Mucosa of stomach (tissue), 1 donor: ENCODE measurements at regions not wholly inside any gene's neighbourhood (a gene's known extent, or its start where the extent isn't known, plus 50 kb on each side); places are given as distances from the start of the nearest gene placed in this dataset.

Source experiments
- H3K27me3 ChIP-seq: one replicate; pipeline ENCODE4 v1.7.0; 2013; ENCODE audit warnings: mild to moderate bottlenecking, low read length; ENCODE audit not compliant: control insufficient read depth, insufficient read depth
- H3K36me3 ChIP-seq: one replicate; pipeline ENCODE4 v1.7.0; 2013; ENCODE audit warnings: low read length; ENCODE audit not compliant: control insufficient read depth, insufficient read depth
- H3K4me1 ChIP-seq: one replicate; pipeline ENCODE4 v1.7.0; 2013; ENCODE audit warnings: mild to moderate bottlenecking, low read length; ENCODE audit not compliant: control insufficient read depth, insufficient read depth
- H3K4me3 ChIP-seq: one replicate; pipeline ENCODE4 v1.7.0; 2013; ENCODE audit warnings: low read length
- H3K9ac ChIP-seq: one replicate; pipeline ENCODE4 v1.7.0; 2013; ENCODE audit warnings: mild to moderate bottlenecking, low read length, moderate library complexity
- H3K9me3 ChIP-seq: one replicate; pipeline ENCODE4 v1.7.0; 2013; ENCODE audit warnings: mild to moderate bottlenecking, low read length, moderate library complexity; ENCODE audit not compliant: control insufficient read depth
- donor health status: Pancreatic carcinoma.

- H3K4me3 ChIP-seq = no peak overlapping the region
- H3K27me3 ChIP-seq = no peaks in the 10 kb centered on the region
- H3K4me1 ChIP-seq = no peaks in the 10 kb centered on the region
- no peaks in the 10 kb centered on the region for H3K9me3 ChIP-seq
- H3K9ac ChIP-seq = no peak overlapping the region
- H3K36me3 ChIP-seq = no peaks in the 10 kb centered on the region
These were observed 975.0 kb upstream of the ADGRL4 start for GRCh38 chr1:79981481-79981880.

GRCh38 chr1:79979346-79979745, 972.8 kb upstream of the ADGRL4 start:
- no peaks in the 10 kb centered on the region for H3K9me3 ChIP-seq
- no peaks in the 10 kb centered on the region for H3K36me3 ChIP-seq
- H3K4me1 ChIP-seq = no peaks in the 10 kb centered on the region
- H3K9ac ChIP-seq = no peak overlapping the region
- no peak overlapping the region for H3K4me3 ChIP-seq
- no peaks in the 10 kb centered on the region for H3K27me3 ChIP-seq

GRCh38 chr1:79976287-79976686, 969.8 kb upstream of the ADGRL4 start:
- Histone ChIP-seq H3K9me3 (no peaks in the 10 kb centered on the region), H3K4me1 (no peaks in the 10 kb centered on the region), H3K4me3 (no peak overlapping the region), H3K9ac (no peak overlapping the region), H3K27me3 (no peaks in the 10 kb centered on the region), H3K36me3 (no peaks in the 10 kb centered on the region)

GRCh38 chr1:79974659-79975058, 968.1 kb upstream of the ADGRL4 start:
- no peaks in the 10 kb centered on the region for H3K36me3 ChIP-seq
- no peaks in the 10 kb centered on the region for H3K4me1 ChIP-seq
- no peaks in the 10 kb centered on the region for H3K9me3 ChIP-seq
- H3K4me3 ChIP-seq = no peak overlapping the region
- no peaks in the 10 kb centered on the region for H3K27me3 ChIP-seq
- H3K9ac ChIP-seq = no peak overlapping the region

GRCh38 chr1:79969886-79970285, 963.4 kb upstream of the ADGRL4 start:
- no peaks in the 10 kb centered on the region for H3K27me3 ChIP-seq
- H3K4me3 ChIP-seq = no peak overlapping the region
- H3K9me3 ChIP-seq = no peaks in the 10 kb centered on the region
- no peaks in the 10 kb centered on the region for H3K4me1 ChIP-seq
- H3K36me3 ChIP-seq = no peaks in the 10 kb centered on the region
- H3K9ac ChIP-seq = no peak overlapping the region

- H3K9me3 ChIP-seq = no peaks in the 10 kb centered on the region
- no peak overlapping the region for H3K9ac ChIP-seq
- no peaks in the 10 kb centered on the region for H3K27me3 ChIP-seq
- no peaks in the 10 kb centered on the region for H3K4me1 ChIP-seq
- H3K4me3 ChIP-seq = no peak overlapping the region
- H3K36me3 ChIP-seq = no peaks in the 10 kb centered on the region
These were observed 959.9 kb upstream of the ADGRL4 start for GRCh38 chr1:79966438-79966837.

GRCh38 chr1:79959635-79960034, 953.1 kb upstream of the ADGRL4 start:
- no peak overlapping the region for H3K9ac ChIP-seq
- H3K36me3 ChIP-seq = no peaks in the 10 kb centered on the region
- H3K4me1 ChIP-seq = no peaks in the 10 kb centered on the region
- no peaks in the 10 kb centered on the region for H3K27me3 ChIP-seq
- no peak overlapping the region for H3K4me3 ChIP-seq
- no peaks in the 10 kb centered on the region for H3K9me3 ChIP-seq

- Histone ChIP-seq H3K36me3 (no peaks in the 10 kb centered on the region), H3K9ac (no peak overlapping the region), H3K4me3 (no peak overlapping the region), H3K9me3 (no peaks in the 10 kb centered on the region), H3K27me3 (no peaks in the 10 kb centered on the region), H3K4me1 (no peaks in the 10 kb centered on the region)
These were observed 949.4 kb upstream of the ADGRL4 start for GRCh38 chr1:79955966-79956365.

GRCh38 chr1:79950511-79950910, 944.0 kb upstream of the ADGRL4 start:
- Histone ChIP-seq H3K36me3 (no peaks in the 10 kb centered on the region), H3K9me3 (no peaks in the 10 kb centered on the region), H3K4me3 (no peak overlapping the region), H3K4me1 (no peaks in the 10 kb centered on the region), H3K9ac (no peak overlapping the region), H3K27me3 (no peaks in the 10 kb centered on the region)

GRCh38 chr1:79945391-79945790, 938.9 kb upstream of the ADGRL4 start:
- no peaks in the 10 kb centered on the region for H3K36me3 ChIP-seq
- H3K27me3 ChIP-seq = no peaks in the 10 kb centered on the region
- no peaks in the 10 kb centered on the region for H3K9me3 ChIP-seq
- no peaks in the 10 kb centered on the region for H3K4me1 ChIP-seq
- no peak overlapping the region for H3K4me3 ChIP-seq
- H3K9ac ChIP-seq = no peak overlapping the region

GRCh38 chr1:79929356-79929755, 922.8 kb upstream of the ADGRL4 start:
- no peak overlapping the region for H3K9ac ChIP-seq
- H3K36me3 ChIP-seq = no peaks in the 10 kb centered on the region
- no peaks in the 10 kb centered on the region for H3K27me3 ChIP-seq
- no peaks in the 10 kb centered on the region for H3K4me1 ChIP-seq
- no peak overlapping the region for H3K4me3 ChIP-seq
- H3K9me3 ChIP-seq = no peaks in the 10 kb centered on the region

- no peaks in the 10 kb centered on the region for H3K4me1 ChIP-seq
- no peak overlapping the region for H3K4me3 ChIP-seq
- no peaks in the 10 kb centered on the region for H3K36me3 ChIP-seq
- no peak overlapping the region for H3K9ac ChIP-seq
- H3K27me3 ChIP-seq = no peaks in the 10 kb centered on the region
- no peaks in the 10 kb centered on the region for H3K9me3 ChIP-seq
These were observed 922.4 kb upstream of the ADGRL4 start for GRCh38 chr1:79928901-79929300.

GRCh38 chr1:79920960-79921669, 914.6 kb upstream of the ADGRL4 start:
- Histone ChIP-seq H3K4me1 (no peaks in the 10 kb centered on the region), H3K9me3 (no peaks in the 10 kb centered on the region), H3K4me3 (no peak overlapping the region), H3K36me3 (no peaks in the 10 kb centered on the region), H3K9ac (no peak overlapping the region), H3K27me3 (no peaks in the 10 kb centered on the region)
